ENCODE measurements at regions not wholly inside any gene's neighbourhood (a gene's known extent, or its start where the extent isn't known, plus 50 kb on each side); places are given as distances from the start of the nearest gene placed in this dataset.

DNA sequence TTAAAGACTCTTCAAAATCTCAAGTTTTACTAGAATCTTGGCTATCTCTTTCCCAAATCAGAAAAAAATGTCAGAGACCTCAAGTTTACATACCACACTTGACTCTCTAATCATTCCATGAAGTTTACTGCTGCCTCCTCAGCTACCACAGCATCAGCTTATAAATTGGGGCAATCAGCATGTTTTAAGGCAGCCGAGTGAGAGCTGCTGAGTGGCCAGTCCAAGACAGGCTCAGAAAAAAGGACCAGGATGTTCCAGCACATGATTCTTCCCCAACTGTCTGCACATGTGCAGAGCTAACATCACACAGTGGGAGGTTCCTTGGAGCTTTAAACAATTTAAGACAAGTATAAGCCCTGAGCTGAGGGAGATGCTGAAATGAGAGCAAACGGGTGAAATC is 140.6 kb upstream of the NUDT7 start (continued):
- TF ChIP-seq, protein P1, sequence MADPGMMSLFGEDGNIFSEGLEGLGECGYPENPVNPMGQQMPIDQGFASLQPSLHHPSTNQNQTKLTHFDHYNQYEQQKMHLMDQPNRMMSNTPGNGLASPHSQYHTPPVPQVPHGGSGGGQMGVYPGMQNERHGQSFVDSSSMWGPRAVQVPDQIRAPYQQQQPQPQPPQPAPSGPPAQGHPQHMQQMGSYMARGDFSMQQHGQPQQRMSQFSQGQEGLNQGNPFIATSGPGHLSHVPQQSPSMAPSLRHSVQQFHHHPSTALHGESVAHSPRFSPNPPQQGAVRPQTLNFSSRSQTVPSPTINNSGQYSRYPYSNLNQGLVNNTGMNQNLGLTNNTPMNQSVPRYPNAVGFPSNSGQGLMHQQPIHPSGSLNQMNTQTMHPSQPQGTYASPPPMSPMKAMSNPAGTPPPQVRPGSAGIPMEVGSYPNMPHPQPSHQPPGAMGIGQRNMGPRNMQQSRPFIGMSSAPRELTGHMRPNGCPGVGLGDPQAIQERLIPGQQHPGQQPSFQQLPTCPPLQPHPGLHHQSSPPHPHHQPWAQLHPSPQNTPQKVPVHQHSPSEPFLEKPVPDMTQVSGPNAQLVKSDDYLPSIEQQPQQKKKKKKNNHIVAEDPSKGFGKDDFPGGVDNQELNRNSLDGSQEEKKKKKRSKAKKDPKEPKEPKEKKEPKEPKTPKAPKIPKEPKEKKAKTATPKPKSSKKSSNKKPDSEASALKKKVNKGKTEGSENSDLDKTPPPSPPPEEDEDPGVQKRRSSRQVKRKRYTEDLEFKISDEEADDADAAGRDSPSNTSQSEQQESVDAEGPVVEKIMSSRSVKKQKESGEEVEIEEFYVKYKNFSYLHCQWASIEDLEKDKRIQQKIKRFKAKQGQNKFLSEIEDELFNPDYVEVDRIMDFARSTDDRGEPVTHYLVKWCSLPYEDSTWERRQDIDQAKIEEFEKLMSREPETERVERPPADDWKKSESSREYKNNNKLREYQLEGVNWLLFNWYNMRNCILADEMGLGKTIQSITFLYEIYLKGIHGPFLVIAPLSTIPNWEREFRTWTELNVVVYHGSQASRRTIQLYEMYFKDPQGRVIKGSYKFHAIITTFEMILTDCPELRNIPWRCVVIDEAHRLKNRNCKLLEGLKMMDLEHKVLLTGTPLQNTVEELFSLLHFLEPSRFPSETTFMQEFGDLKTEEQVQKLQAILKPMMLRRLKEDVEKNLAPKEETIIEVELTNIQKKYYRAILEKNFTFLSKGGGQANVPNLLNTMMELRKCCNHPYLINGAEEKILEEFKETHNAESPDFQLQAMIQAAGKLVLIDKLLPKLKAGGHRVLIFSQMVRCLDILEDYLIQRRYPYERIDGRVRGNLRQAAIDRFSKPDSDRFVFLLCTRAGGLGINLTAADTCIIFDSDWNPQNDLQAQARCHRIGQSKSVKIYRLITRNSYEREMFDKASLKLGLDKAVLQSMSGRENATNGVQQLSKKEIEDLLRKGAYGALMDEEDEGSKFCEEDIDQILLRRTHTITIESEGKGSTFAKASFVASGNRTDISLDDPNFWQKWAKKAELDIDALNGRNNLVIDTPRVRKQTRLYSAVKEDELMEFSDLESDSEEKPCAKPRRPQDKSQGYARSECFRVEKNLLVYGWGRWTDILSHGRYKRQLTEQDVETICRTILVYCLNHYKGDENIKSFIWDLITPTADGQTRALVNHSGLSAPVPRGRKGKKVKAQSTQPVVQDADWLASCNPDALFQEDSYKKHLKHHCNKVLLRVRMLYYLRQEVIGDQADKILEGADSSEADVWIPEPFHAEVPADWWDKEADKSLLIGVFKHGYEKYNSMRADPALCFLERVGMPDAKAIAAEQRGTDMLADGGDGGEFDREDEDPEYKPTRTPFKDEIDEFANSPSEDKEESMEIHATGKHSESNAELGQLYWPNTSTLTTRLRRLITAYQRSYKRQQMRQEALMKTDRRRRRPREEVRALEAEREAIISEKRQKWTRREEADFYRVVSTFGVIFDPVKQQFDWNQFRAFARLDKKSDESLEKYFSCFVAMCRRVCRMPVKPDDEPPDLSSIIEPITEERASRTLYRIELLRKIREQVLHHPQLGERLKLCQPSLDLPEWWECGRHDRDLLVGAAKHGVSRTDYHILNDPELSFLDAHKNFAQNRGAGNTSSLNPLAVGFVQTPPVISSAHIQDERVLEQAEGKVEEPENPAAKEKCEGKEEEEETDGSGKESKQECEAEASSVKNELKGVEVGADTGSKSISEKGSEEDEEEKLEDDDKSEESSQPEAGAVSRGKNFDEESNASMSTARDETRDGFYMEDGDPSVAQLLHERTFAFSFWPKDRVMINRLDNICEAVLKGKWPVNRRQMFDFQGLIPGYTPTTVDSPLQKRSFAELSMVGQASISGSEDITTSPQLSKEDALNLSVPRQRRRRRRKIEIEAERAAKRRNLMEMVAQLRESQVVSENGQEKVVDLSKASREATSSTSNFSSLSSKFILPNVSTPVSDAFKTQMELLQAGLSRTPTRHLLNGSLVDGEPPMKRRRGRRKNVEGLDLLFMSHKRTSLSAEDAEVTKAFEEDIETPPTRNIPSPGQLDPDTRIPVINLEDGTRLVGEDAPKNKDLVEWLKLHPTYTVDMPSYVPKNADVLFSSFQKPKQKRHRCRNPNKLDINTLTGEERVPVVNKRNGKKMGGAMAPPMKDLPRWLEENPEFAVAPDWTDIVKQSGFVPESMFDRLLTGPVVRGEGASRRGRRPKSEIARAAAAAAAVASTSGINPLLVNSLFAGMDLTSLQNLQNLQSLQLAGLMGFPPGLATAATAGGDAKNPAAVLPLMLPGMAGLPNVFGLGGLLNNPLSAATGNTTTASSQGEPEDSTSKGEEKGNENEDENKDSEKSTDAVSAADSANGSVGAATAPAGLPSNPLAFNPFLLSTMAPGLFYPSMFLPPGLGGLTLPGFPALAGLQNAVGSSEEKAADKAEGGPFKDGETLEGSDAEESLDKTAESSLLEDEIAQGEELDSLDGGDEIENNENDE (IDR thresholded peaks at IDR 0.05; ENCODE audit: insufficient replicate concordance, low read length): no peak
- no peak for TF ChIP-seq CREB1 (IDR thresholded peaks at IDR 0.05)

Measured in H1 (cell line).